ENCODE measurements at regions not wholly inside any gene's neighbourhood (a gene's known extent, or its start where the extent isn't known, plus 50 kb on each side); places are given as distances from the start of the nearest gene placed in this dataset.

- Histone ChIP-seq H3K4me3 (no peak overlapping the region), H3K27me3 (ENCODE audit: low read depth) (no peaks in the 10 kb centered on the region), H3K4me1 (no peaks in the 10 kb centered on the region), H3K36me3 (no peaks in the 10 kb centered on the region), H3K27ac (no peak overlapping the region), H3K9me3 (no peaks in the 10 kb centered on the region)
- intact Hi-C loops (cut with DNase I) = no loop called here
- DNase-seq (no peak), ATAC-seq (no peak)
- TF ChIP-seq CTCF (IDR thresholded peaks at IDR 0.05) = no peak
These were observed 183.0 kb upstream of the ZC3H15 start for GRCh38 chr2:186303091-186303490.

GRCh38 chr2:186304064-186304463 lies 182.0 kb upstream of the ZC3H15 start:
- Histone ChIP-seq H3K9me3 (no peaks in the 10 kb centered on the region), H3K4me3 (no peak overlapping the region), H3K4me1 (no peaks in the 10 kb centered on the region), H3K27me3 (ENCODE audit: low read depth) (no peaks in the 10 kb centered on the region), H3K27ac (no peak overlapping the region), H3K36me3 (no peaks in the 10 kb centered on the region)
- intact Hi-C loops (cut with DNase I) = no loop called here
- ATAC-seq = no peak
- no peak for TF ChIP-seq CTCF (IDR thresholded peaks at IDR 0.05)
- no peak for DNase-seq

GRCh38 chr2:186306754-186307153 lies 179.3 kb upstream of the ZC3H15 start:
- H3K27me3 ChIP-seq (ENCODE audit: low read depth) = no peaks in the 10 kb centered on the region
- no peak for TF ChIP-seq CTCF (IDR thresholded peaks at IDR 0.05)
- no peaks in the 10 kb centered on the region for H3K36me3 ChIP-seq
- no peak overlapping the region for H3K27ac ChIP-seq
- no peak for ATAC-seq
- no peak for DNase-seq
- H3K4me3 ChIP-seq = no peak overlapping the region
- no peaks in the 10 kb centered on the region for H3K9me3 ChIP-seq
- intact Hi-C loops (cut with DNase I) = no loop called here
- no peaks in the 10 kb centered on the region for H3K4me1 ChIP-seq

- no peak overlapping the region for H3K27ac ChIP-seq
- intact Hi-C loops (cut with DNase I) = no loop called here
- DNase-seq = no peak
- H3K27me3 ChIP-seq (ENCODE audit: low read depth) = no peaks in the 10 kb centered on the region
- ATAC-seq = no peak
- H3K36me3 ChIP-seq = no peaks in the 10 kb centered on the region
- no peaks in the 10 kb centered on the region for H3K4me1 ChIP-seq
- H3K4me3 ChIP-seq = no peak overlapping the region
- no peak for TF ChIP-seq CTCF (IDR thresholded peaks at IDR 0.05)
- peaks cover 10% of the 10 kb centered on the region for H3K9me3 ChIP-seq
These were observed 178.2 kb upstream of the ZC3H15 start for GRCh38 chr2:186307871-186308270.

GRCh38 chr2:186308347-186308746 lies 177.7 kb upstream of the ZC3H15 start:
- Histone ChIP-seq H3K9me3 (peaks cover 14% of the 10 kb centered on the region), H3K27me3 (ENCODE audit: low read depth) (no peaks in the 10 kb centered on the region), H3K36me3 (no peaks in the 10 kb centered on the region), H3K27ac (no peak overlapping the region), H3K4me1 (no peaks in the 10 kb centered on the region), H3K4me3 (no peak overlapping the region)
- DNase-seq (no peak), ATAC-seq (no peak)
- intact Hi-C loops (cut with DNase I) = no loop called here
- no peak for TF ChIP-seq CTCF (IDR thresholded peaks at IDR 0.05)

- Histone ChIP-seq H3K4me1 (no peaks in the 10 kb centered on the region), H3K4me3 (no peak overlapping the region), H3K36me3 (no peaks in the 10 kb centered on the region), H3K27ac (no peak overlapping the region), H3K9me3 (peaks cover 19% of the 10 kb centered on the region), H3K27me3 (ENCODE audit: low read depth) (no peaks in the 10 kb centered on the region)
- DNase-seq (no peak), ATAC-seq (no peak)
- TF ChIP-seq CTCF (IDR thresholded peaks at IDR 0.05) = no peak
- intact Hi-C loops (cut with DNase I) = no loop called here
These were observed 176.2 kb upstream of the ZC3H15 start for GRCh38 chr2:186309901-186310300.

Data from lower lobe of right lung (tissue), 2 donors.